HPDE6-E6E7 (cell line): ENCODE measurements at regions not wholly inside any gene's neighbourhood (a gene's known extent, or its start where the extent isn't known, plus 50 kb on each side); places are given as distances from the start of the nearest gene placed in this dataset.

ENCODE experiments used
- DNase-seq: peaks from one replicate; pipeline ENCODE4 v3.0.0; 2011; ENCODE audit warnings: missing footprints; ENCODE audit errors: extremely low spot score

DNA sequence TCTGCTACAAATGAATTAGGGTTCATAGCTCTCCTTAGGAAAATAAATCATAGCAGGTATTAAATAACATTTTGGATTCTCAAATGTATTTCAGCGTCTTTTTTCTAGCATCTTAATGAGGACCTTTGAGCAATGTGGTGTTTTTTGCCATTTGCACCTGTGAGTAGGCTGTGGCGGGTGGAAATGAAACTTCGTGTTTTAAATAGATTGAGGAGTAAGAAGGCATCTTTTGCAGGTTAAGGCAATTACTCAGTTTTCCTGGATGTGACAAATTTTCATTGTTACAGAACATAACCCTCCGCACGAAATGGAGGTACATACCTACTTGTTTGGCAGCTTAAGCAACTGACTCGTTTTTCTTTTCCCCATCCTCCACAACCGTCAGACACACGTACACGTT is 708.9 kb upstream of the NRSN1 start:
- no peak for DNase-seq

GRCh38 chr6:23418095-23418494 is 707.9 kb upstream of the NRSN1 start:
- DNase-seq: no peak

DNA sequence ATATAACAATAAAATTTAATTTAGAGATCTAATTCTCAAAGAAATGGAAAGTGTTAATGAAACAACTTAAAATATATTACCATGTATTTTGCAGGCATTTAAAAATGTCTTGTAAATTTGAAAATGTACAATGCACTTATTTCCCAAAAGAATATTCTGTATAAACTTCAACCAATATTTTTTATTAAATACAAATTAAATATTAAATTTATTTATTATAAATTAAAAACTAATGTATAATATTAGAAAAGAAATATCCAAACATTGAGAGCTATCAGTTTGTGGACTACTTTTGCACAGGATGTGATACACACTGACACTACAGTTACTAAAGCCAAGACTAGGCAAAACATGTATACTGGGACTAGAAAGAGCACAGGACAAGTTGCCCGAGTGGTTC is 707.0 kb upstream of the NRSN1 start:
- DNase-seq: no peak

- DNase-seq: peak; percentile 8
These were observed 705.2 kb upstream of the NRSN1 start for GRCh38 chr6:23420659-23421350.

GRCh38 chr6:23424584-23424983 is 701.4 kb upstream of the NRSN1 start:
- no peak for DNase-seq

GRCh38 chr6:23435126-23435525 is 690.9 kb upstream of the NRSN1 start:
- no peak for DNase-seq

- DNase-seq: no peak
These were observed 690.2 kb upstream of the NRSN1 start for GRCh38 chr6:23435798-23436197.

- no peak for DNase-seq
These were observed 684.1 kb upstream of the NRSN1 start for GRCh38 chr6:23441808-23442461.

- no peak for DNase-seq
These were observed 680.8 kb upstream of the NRSN1 start for GRCh38 chr6:23445157-23445710.

- DNase-seq: peak; percentile 15
These were observed 679.5 kb upstream of the NRSN1 start for GRCh38 chr6:23446469-23446967.

DNA sequence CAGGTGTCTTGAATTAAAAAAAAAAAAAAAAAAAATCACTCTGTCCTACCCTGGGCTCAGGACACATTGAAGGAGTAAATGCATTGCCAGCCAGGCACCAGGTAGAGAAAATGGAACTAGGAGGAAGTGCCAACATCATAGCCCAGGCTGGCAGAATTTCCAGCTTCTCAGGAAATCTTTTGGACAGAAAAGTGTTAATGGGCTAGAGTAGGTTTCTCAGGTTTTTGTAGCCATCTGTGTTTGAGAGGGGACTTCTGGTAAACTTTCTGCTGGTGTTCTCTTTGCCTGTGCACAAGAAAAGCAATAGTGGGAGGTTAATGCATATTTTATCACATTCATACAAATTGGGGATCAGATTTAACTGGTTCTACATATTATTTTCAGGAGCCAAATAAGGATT is 678.3 kb upstream of the NRSN1 start:
- DNase-seq: no peak

- no peak for DNase-seq
These were observed 677.7 kb upstream of the NRSN1 start for GRCh38 chr6:23448281-23448680.

- no peak for DNase-seq
These were observed 671.7 kb upstream of the NRSN1 start for GRCh38 chr6:23454080-23454976.

DNA sequence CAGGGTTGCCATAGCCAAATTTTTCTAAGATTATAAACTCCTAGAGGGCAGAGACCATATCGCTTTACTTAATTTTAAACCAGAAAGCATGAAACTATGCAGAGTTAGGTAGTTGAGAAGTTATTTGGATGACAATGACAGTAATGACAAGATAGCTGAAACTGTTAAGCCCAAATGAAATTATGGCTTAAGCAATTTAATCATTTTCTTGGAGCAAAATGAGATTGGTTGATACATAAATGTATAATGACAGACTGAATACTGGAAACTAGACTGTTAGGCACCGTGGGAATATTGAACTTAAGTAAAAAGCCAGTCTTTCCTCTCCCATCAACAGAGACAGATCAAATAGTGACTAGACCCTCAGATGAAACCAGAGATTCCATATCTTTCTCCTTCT is 670.3 kb upstream of the NRSN1 start:
- no peak for DNase-seq

- no peak for DNase-seq
These were observed 669.6 kb upstream of the NRSN1 start for GRCh38 chr6:23456396-23456795.

GRCh38 chr6:23457321-23457720 is 668.7 kb upstream of the NRSN1 start:
- no peak for DNase-seq

- no peak for DNase-seq
These were observed 660.1 kb upstream of the NRSN1 start for GRCh38 chr6:23465912-23466311.

- no peak for DNase-seq
These were observed 648.4 kb upstream of the NRSN1 start for GRCh38 chr6:23477586-23477985.

DNA sequence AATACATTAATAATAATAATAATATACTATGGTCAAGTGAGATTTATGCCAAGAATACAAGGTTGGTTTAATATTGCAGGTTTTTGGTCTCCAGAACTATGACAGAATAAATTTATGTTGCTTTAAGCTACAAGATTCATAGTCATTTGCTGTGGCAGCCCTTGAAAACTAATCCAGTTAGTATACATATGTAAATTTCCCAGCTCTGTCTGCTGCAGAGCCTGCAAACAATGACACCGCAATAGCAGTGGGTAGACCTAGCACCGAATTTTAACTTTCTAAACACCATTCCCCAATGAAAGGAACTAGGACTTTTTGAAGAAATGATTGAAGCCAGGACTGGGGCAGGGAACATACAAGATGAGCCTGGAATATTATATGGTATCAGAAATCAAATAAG is 647.7 kb upstream of the NRSN1 start:
- no peak for DNase-seq

- no peak for DNase-seq
These were observed 642.1 kb upstream of the NRSN1 start for GRCh38 chr6:23483896-23484295.

- no peak for DNase-seq
These were observed 631.6 kb upstream of the NRSN1 start for GRCh38 chr6:23494367-23494766.

- DNase-seq: no peak
These were observed 628.0 kb upstream of the NRSN1 start for GRCh38 chr6:23498013-23498412.
